ENCODE measurements at regions not wholly inside any gene's neighbourhood (a gene's known extent, or its start where the extent isn't known, plus 50 kb on each side); places are given as distances from the start of the nearest gene placed in this dataset.

- DNase-seq, result no peak
Observed at GRCh38 chr1:168970926-168971659, 135.4 kb upstream of the ATP1B1 start.

- no peak for DNase-seq
Observed at GRCh38 chr1:168972225-168972624, 134.3 kb upstream of the ATP1B1 start.

- DNase-seq, result no peak
Observed at GRCh38 chr1:168972887-168973286, 133.6 kb upstream of the ATP1B1 start.

- no peak for DNase-seq
Observed at GRCh38 chr1:168974117-168974516, 132.4 kb upstream of the ATP1B1 start.

- no peak for DNase-seq
Observed at GRCh38 chr1:168974611-168975010, 131.9 kb upstream of the ATP1B1 start.

- no peak for DNase-seq
Observed at GRCh38 chr1:168976267-168976666, 130.2 kb upstream of the ATP1B1 start.

GRCh38 chr1:168977618-168978017, 128.9 kb upstream of the ATP1B1 start:
- DNase-seq, result no peak

GRCh38 chr1:168979276-168979675, 127.2 kb upstream of the ATP1B1 start:
- DNase-seq, result no peak

- DNase-seq, result no peak
Observed at GRCh38 chr1:168980180-168980579, 126.3 kb upstream of the ATP1B1 start.

- no peak for DNase-seq
Observed at GRCh38 chr1:168980656-168981055, 125.8 kb upstream of the ATP1B1 start.

- no peak for DNase-seq
Observed at GRCh38 chr1:168982778-168983177, 123.7 kb upstream of the ATP1B1 start.

- no peak for DNase-seq
Observed at GRCh38 chr1:168987330-168987729, 119.2 kb upstream of the ATP1B1 start.

GRCh38 chr1:168987923-168988322, 118.6 kb upstream of the ATP1B1 start:
- DNase-seq, result no peak

GRCh38 chr1:168989985-168990384, 116.5 kb upstream of the ATP1B1 start:
- no peak for DNase-seq

GRCh38 chr1:168991667-168992475, 114.6 kb upstream of the ATP1B1 start:
- no peak for DNase-seq

- DNase-seq, result no peak
Observed at GRCh38 chr1:169001353-169001752, 105.1 kb upstream of the ATP1B1 start.

GRCh38 chr1:169003864-169004516, 102.5 kb upstream of the ATP1B1 start:
- DNase-seq, result no peak

- no peak for DNase-seq
Observed at GRCh38 chr1:169005776-169006175, 100.7 kb upstream of the ATP1B1 start.

GRCh38 chr1:169009666-169010065, 96.8 kb upstream of the ATP1B1 start:
- no peak for DNase-seq

GRCh38 chr1:169012416-169012815, 94.1 kb upstream of the ATP1B1 start:
- no peak for DNase-seq

- no peak for DNase-seq
Observed at GRCh38 chr1:169013821-169014220, 92.7 kb upstream of the ATP1B1 start.

- no peak for DNase-seq
Observed at GRCh38 chr1:169015464-169015863, 91.0 kb upstream of the ATP1B1 start.

- no peak for DNase-seq
Observed at GRCh38 chr1:169018751-169019150, 87.7 kb upstream of the ATP1B1 start.
